ENCODE measurements at regions not wholly inside any gene's neighbourhood (a gene's known extent, or its start where the extent isn't known, plus 50 kb on each side); places are given as distances from the start of the nearest gene placed in this dataset.

- TF ChIP-seq CTCF (IDR thresholded peaks at IDR 0.05) (no peak), POLR2A (IDR thresholded peaks at IDR 0.05) (no peak)
These were observed 234.3 kb downstream of the ETAA1 start for GRCh38 chr2:67631483-67631882.

All from lower leg skin (tissue), 3 donors.